HepG2 (cell line): ENCODE measurements at regions not wholly inside any gene's neighbourhood (a gene's known extent, or its start where the extent isn't known, plus 50 kb on each side); places are given as distances from the start of the nearest gene placed in this dataset.

Source experiments
- ATAC-seq: fragments of 200-7000 bp; cut with Tn5 transposase; 3 replicates; pipeline ENCODE4 v1.9.1; 2020; ENCODE audit warnings: mild to moderate bottlenecking, moderate library complexity
- BruUV-seq: library from RNA; stranded (reverse); fragments of 400-500 nt; replicated peaks from 2 replicates; lab custom pipeline; 2021; lab: Mats Ljungman, UMichigan
- CTCF ChIA-PET: fragments of 300-600 bp; formaldehyde crosslinking; extraction: SDS; loops from one replicate; lab custom pipeline; 2021; ENCODE audit warnings: low total read pairs, inconsistent platforms, low intra/inter-chr PET ratio; lab: Yijun Ruan, JAX
- POLR2A ChIA-PET: fragments of 350-600 bp; sonication (Branson Sonifier 250); formaldehyde crosslinking; loops from one replicate; lab custom pipeline; 2020; ENCODE audit warnings: antibody characterized with exemption, inconsistent platforms; lab: Yijun Ruan, JAX
- DNase-seq: peaks from one replicate; pipeline ENCODE4 v3.0.0-alpha.2; 2015; ENCODE audit warnings: low spot score
- FAIRE-seq: peaks from 3 replicates; lab custom pipeline; 2011; peaks lifted over from hg19 to GRCh38; lab: Jason Lieb, UNC
- H2AFZ ChIP-seq: one replicate; pipeline ENCODE4 v1.6.1; 2011; ENCODE audit warnings: low read length, inconsistent platforms
- H3K27ac ChIP-seq: fragments of 300-600 bp; 3 replicates; pipeline ENCODE4 v1.8.0; 2011; ENCODE audit warnings: mixed run types, mild to moderate bottlenecking, mixed read lengths, low read length, inconsistent platforms; ENCODE audit not compliant: insufficient read depth; ENCODE audit errors: extremely low read length
- H3K27me3 ChIP-seq, 2 experiments: fragments of 200-600 bp in 1 of 2; 2 replicates in 1 of 2; 3 replicates in 1 of 2; pipeline versions ENCODE4 v1.6.0 to v1.8.0; 2011; ENCODE audit warnings: low read length in 2 of 2, mild to moderate bottlenecking in 2 of 2, moderate library complexity in 2 of 2, inconsistent platforms in 1 of 2; ENCODE audit not compliant: insufficient read depth in 2 of 2, control insufficient read depth in 1 of 2
- H3K36me3 ChIP-seq, 2 experiments: fragments of 200-600 bp in 1 of 2; replicated peaks in 1 of 2; 2 replicates in 1 of 2; 3 replicates in 1 of 2; pipeline versions ENCODE4 v1.5.1 to v1.8.0; 2011; ENCODE audit warnings: low read length in 2 of 2, inconsistent platforms in 1 of 2; ENCODE audit not compliant: insufficient read depth in 2 of 2, control insufficient read depth in 1 of 2
- H3K4me1 ChIP-seq: 2 replicates; pipeline ENCODE4 v1.5.1; 2012; ENCODE audit warnings: low read length, inconsistent platforms; ENCODE audit not compliant: insufficient read depth
- H3K4me2 ChIP-seq: 2 replicates; pipeline ENCODE4 v1.6.0; 2011; ENCODE audit warnings: low read depth, low read length, inconsistent platforms
- H3K4me3 ChIP-seq, 3 experiments: fragments of 200-600 bp in 1 of 3; sonication (generic), shearing (Covaris generic) in 1 of 3; replicated peaks in 1 of 3; 2 replicates each; pipeline ENCODE4 v1.5.1; 2011 to 2016; ENCODE audit warnings: low read length in 3 of 3, inconsistent platforms in 2 of 3, low read depth in 2 of 3, mild to moderate bottlenecking in 2 of 3, control low read depth in 1 of 3, mixed read lengths in 1 of 3; ENCODE audit not compliant: insufficient read depth in 1 of 3
- H3K79me2 ChIP-seq: one replicate; pipeline ENCODE4 v1.6.1; 2011; ENCODE audit warnings: low read length, inconsistent platforms; ENCODE audit not compliant: insufficient read depth
- H3K9ac ChIP-seq: 2 replicates; pipeline ENCODE4 v1.6.0; 2011; ENCODE audit warnings: mild to moderate bottlenecking, low read depth, low read length, inconsistent platforms; ENCODE audit not compliant: insufficient read depth
- H3K9me3 ChIP-seq: 2 replicates; pipeline ENCODE4 v1.5.1; 2012; ENCODE audit warnings: mild to moderate bottlenecking, low read length
- H4K20me1 ChIP-seq: 2 replicates; pipeline ENCODE4 v1.6.0; 2011; ENCODE audit warnings: inconsistent platforms, mild to moderate bottlenecking, low read length, moderate library complexity; ENCODE audit not compliant: insufficient read depth
- CCAR2 ChIP-seq: fragments of 200-400 bp; formaldehyde crosslinking; optimal IDR thresholded peaks from 2 replicates; pipeline ENCODE3; 2018; ENCODE audit warnings: low read depth, mild to moderate bottlenecking, low read length, moderate library complexity
- DMTF1 ChIP-seq: sonication (generic); formaldehyde crosslinking; IDR thresholded peaks from 2 replicates; pipeline ENCODE4 v1.4.0; 2020; ENCODE audit warnings: mild to moderate bottlenecking, missing genetic modification reagents
- FOXP4 ChIP-seq: sonication (generic); formaldehyde crosslinking; IDR thresholded peaks from 2 replicates; pipeline ENCODE4 v1.4.0; 2020; ENCODE audit warnings: missing genetic modification reagents
- GATA4 ChIP-seq: sonication (generic); IDR thresholded peaks from 2 replicates; pipeline ENCODE4 v1.6.1; 2016; ENCODE audit warnings: antibody characterized with exemption, low read depth, borderline replicate concordance
- HOXA3 ChIP-seq: sonication (generic); formaldehyde crosslinking; IDR thresholded peaks from 2 replicates; pipeline ENCODE4 v1.5.0; 2020; ENCODE audit warnings: missing genetic modification reagents
- KLF9 ChIP-seq: IDR thresholded peaks from 2 replicates; pipeline ENCODE4 v1.6.1; 2016; ENCODE audit warnings: low read depth
- NFIB ChIP-seq: sonication (generic); formaldehyde crosslinking; IDR thresholded peaks from 2 replicates; pipeline ENCODE4 v1.9.0; 2021; ENCODE audit warnings: missing genetic modification reagents, mild to moderate bottlenecking, borderline replicate concordance
- SCMH1 ChIP-seq: sonication (generic); formaldehyde crosslinking; IDR thresholded peaks from 2 replicates; pipeline ENCODE4 v1.9.0; 2021; ENCODE audit warnings: missing genetic modification reagents, mild to moderate bottlenecking, borderline replicate concordance
- ZFP62 ChIP-seq: sonication (generic); formaldehyde crosslinking; IDR thresholded peaks from 2 replicates; pipeline ENCODE4 v1.4.0; 2020; ENCODE audit warnings: missing genetic modification reagents
- ZNF180 ChIP-seq: sonication (generic); formaldehyde crosslinking; IDR thresholded peaks from 2 replicates; pipeline ENCODE4 v1.4.0; 2020; ENCODE audit warnings: low read depth, missing genetic modification reagents, borderline replicate concordance
- ZNF30 ChIP-seq: sonication (generic); formaldehyde crosslinking; IDR thresholded peaks from 2 replicates; pipeline ENCODE4 v1.5.0; 2020; ENCODE audit warnings: mild to moderate bottlenecking, missing genetic modification reagents
- ZNF335 ChIP-seq: sonication (generic); formaldehyde crosslinking; IDR thresholded peaks from 2 replicates; pipeline ENCODE4 v1.4.0; 2020; ENCODE audit warnings: missing genetic modification reagents
- ZNF33A ChIP-seq: sonication (generic); formaldehyde crosslinking; IDR thresholded peaks from 2 replicates; pipeline ENCODE4 v1.5.1; 2020; ENCODE audit warnings: missing genetic modification reagents, mild to moderate bottlenecking, moderate library complexity, borderline replicate concordance
- ZNF615 ChIP-seq: sonication (generic); formaldehyde crosslinking; IDR thresholded peaks from 2 replicates; pipeline ENCODE4 v1.5.0; 2020; ENCODE audit warnings: mild to moderate bottlenecking, missing genetic modification reagents, borderline replicate concordance
- WGBS: methylation state at CpG from one replicate; pipeline ENCODE4 v1.1.6; 2017; ENCODE audit warnings: low lambda C conversion rate; 5-methylcytosine and 5-hydroxymethylcytosine counted together
- in situ Hi-C: cut with HindIII; loops from 2 replicates; pipeline ENCODE4 v1.10.0; 2017; ENCODE audit warnings: low pct_unique_long_range_greater_than_20kb; ENCODE audit not compliant: extremely low pct_ligation_motif_present
- intact Hi-C: fragments of 100-400 bp; cut with micrococcal nuclease; formaldehyde crosslinking; loops from one replicate; pipeline ENCODE4 v1.10.0; 2022; ENCODE audit not compliant: unreplicated experiment

- no peak for TF ChIP-seq NFIB (CRISPR knock-in tag)
- TF ChIP-seq FOXP4 (CRISPR knock-in tag), result no peak
- TF ChIP-seq ZNF335 (CRISPR knock-in tag), result no peak
- TF ChIP-seq DMTF1 (CRISPR knock-in tag), result no peak
- no peak for TF ChIP-seq ZFP62
- no peak for TF ChIP-seq CCAR2
- no peak for TF ChIP-seq ZNF180
- no peak for TF ChIP-seq ZNF30 (CRISPR knock-in tag)
- TF ChIP-seq GATA4, result no peak
- no peak for TF ChIP-seq ZNF615 (CRISPR knock-in tag)
- TF ChIP-seq KLF9 (CRISPR knock-in tag), result no peak
- TF ChIP-seq ZNF33A (CRISPR knock-in tag), result no peak
- no peak for TF ChIP-seq HOXA3
- TF ChIP-seq SCMH1, result no peak
- TF ChIP-seq, all 625 proteins: peak for 0
- H3K4me1 ChIP-seq, result no peaks in the 10 kb centered on the region
- 63% methylated on average over 13 of the region's 29 CpGs for WGBS
- H3K36me3 ChIP-seq, result no peaks in the 10 kb centered on the region
- CTCF ChIA-PET, result no interaction called here
- intact Hi-C loops, result no loop called here
- no peaks in the 10 kb centered on the region for H3K9me3 ChIP-seq
- in situ Hi-C loops, result no loop called here
- no peak for ATAC-seq
- no peak overlapping the region for H3K9ac ChIP-seq
- BruUV-seq, result no TSS peak
- H3K79me2 ChIP-seq, result no peaks in the 10 kb centered on the region
- H3K27ac ChIP-seq, result no peak overlapping the region
- H4K20me1 ChIP-seq, result no peaks in the 10 kb centered on the region
- H3K4me2 ChIP-seq, result no peak overlapping the region
- peaks cover 5 to 37% of the 10 kb centered on the region in 2 experiments; a peak in 4 of 5 replicates for H3K27me3 ChIP-seq
- POLR2A ChIA-PET, result no interaction called here
- H2AFZ ChIP-seq, result no peak overlapping the region
- DNase-seq, result no peak
- H3K4me3 ChIP-seq, result no peak overlapping the region
- no peak for FAIRE-seq
Measured at GRCh38 chr1:4108758-4109627, 208.9 kb upstream of the C1orf174 start.
